ENCODE measurements at regions not wholly inside any gene's neighbourhood (a gene's known extent, or its start where the extent isn't known, plus 50 kb on each side); places are given as distances from the start of the nearest gene placed in this dataset.

GRCh38 chr2:239548965-239549595 lies 148.3 kb upstream of the HDAC4 start:
- no peaks in the 10 kb centered on the region for H3K9me3 ChIP-seq (replicated peaks; ENCODE audit: control insufficient read depth, insufficient read depth, low read depth, low read length)
- no peaks in the 10 kb centered on the region for H3K36me3 ChIP-seq (ENCODE audit: control insufficient read depth, insufficient read depth, low read length)
- no peak overlapping the region for H2AFZ ChIP-seq (ENCODE audit: low read depth, low read length)
- H3K4me3 ChIP-seq: no peak overlapping the region
- H3K4me1 ChIP-seq (replicated peaks in 1 of 2; ENCODE audit: control insufficient read depth in 2 of 2, insufficient read depth in 2 of 2, low read length in 2 of 2): no peaks in the 10 kb centered on the region
- no peaks in the 10 kb centered on the region for H3K9me1 ChIP-seq (ENCODE audit: control insufficient read depth, insufficient read depth, low read length)
- BruUV-seq (replicated peaks): no TSS peak
- no peak overlapping the region for H3K4me2 ChIP-seq (ENCODE audit: insufficient read depth, low read length)
- H3K27ac ChIP-seq (ENCODE audit: extremely low read depth, low read depth, low read length): no peak overlapping the region
- in situ Hi-C loops (cut with MboI) (no loop called here), intact Hi-C loops (cut with micrococcal nuclease) (no loop called here)
- ChIA-PET POLR2A (no interaction called here), CTCF (ENCODE audit: low intra/inter-chr PET ratio) (no interaction called here)
- no peaks in the 10 kb centered on the region for H3K79me2 ChIP-seq (ENCODE audit: control insufficient read depth, insufficient read depth, low read length)
- H4K20me1 ChIP-seq (replicated peaks; ENCODE audit: control insufficient read depth, insufficient read depth, low read length): no peaks in the 10 kb centered on the region
- no peak for DNase-seq (ENCODE audit: extremely low read depth in 1 of 4, low spot score in 3 of 4)
- ATAC-seq: no peak
- peaks cover 2 to 57% of the 10 kb centered on the region in 2 experiments; a peak in 3 of 5 replicates for H3K27me3 ChIP-seq (ENCODE audit: control insufficient read depth in 2 of 2, insufficient read depth in 2 of 2, low read length in 2 of 2)
- TF ChIP-seq CEBPZ (IDR thresholded peaks at IDR 0.05; ENCODE audit: borderline replicate concordance, low read depth, low read length) (no peak), TSC22D4 (tag; IDR thresholded peaks at IDR 0.05) (no peak), HSF4 (CRISPR knock-in tag; IDR thresholded peaks at IDR 0.05; ENCODE audit: borderline replicate concordance) (no peak), SRF (CRISPR knock-in tag; IDR thresholded peaks at IDR 0.05) (no peak), MYBL2 (IDR thresholded peaks at IDR 0.05; ENCODE audit: low read depth) (no peak), MYBL2 (CRISPR knock-in tag; IDR thresholded peaks at IDR 0.05; ENCODE audit: borderline replicate concordance) (no peak), BCL6 (CRISPR knock-in tag; IDR thresholded peaks at IDR 0.05) (no peak), PRMT5 (CRISPR knock-in tag; IDR thresholded peaks at IDR 0.05) (no peak), RFX5 (IDR thresholded peaks at IDR 0.05; ENCODE audit: low read depth, low read length) (no peak), HLTF (IDR thresholded peaks at IDR 0.05) (no peak), ZNF24 (IDR thresholded peaks at IDR 0.05) (no peak)
- no peak overlapping the region for H3K9ac ChIP-seq (ENCODE audit: insufficient read depth in 1 of 2, low read depth in 2 of 2, low read length in 2 of 2)
- WGBS (ENCODE audit: insufficient coverage, low coverage, missing lambda C conversion rate): 2% methylated on average over 14 of the region's 16 CpGs
- FAIRE-seq: no peak
